ENCODE measurements at regions not wholly inside any gene's neighbourhood (a gene's known extent, or its start where the extent isn't known, plus 50 kb on each side); places are given as distances from the start of the nearest gene placed in this dataset.

- Histone ChIP-seq H3K9me3 (ENCODE audit: control insufficient read depth, insufficient read depth, low read length) (peaks cover under 1% of the 10 kb centered on the region; the same call in 1 of the 2 replicates), H2AK5ac (ENCODE audit: low read depth, low read length) (no peak overlapping the region), H3K4ac (ENCODE audit: low read depth, low read length) (no peak overlapping the region), H4K5ac (ENCODE audit: low read depth, low read length) (no peak overlapping the region), H3K4me1 (ENCODE audit: control insufficient read depth, insufficient read depth, low read length) (no peaks in the 10 kb centered on the region; the same call in 1 of the 2 replicates), H3K4me3 (ENCODE audit: insufficient read depth, low read depth, low read length) (no peak overlapping the region), H4K8ac (ENCODE audit: low read depth in 2 of 2, low read length in 2 of 2) (no peak overlapping the region), H3K9me1 (ENCODE audit: insufficient read depth, low read length) (no peaks in the 10 kb centered on the region), H3K23ac (ENCODE audit: low read depth, low read length) (no peak overlapping the region), H4K20me1 (ENCODE audit: insufficient read depth, low read length) (no peaks in the 10 kb centered on the region; the same call in 1 of the 2 replicates), H3K27ac (ENCODE audit: insufficient read depth, low read length) (no peak overlapping the region), H2BK120ac (ENCODE audit: low read depth, low read length) (no peak overlapping the region), H3K27me3 (ENCODE audit: control insufficient read depth, insufficient read depth, low read length) (peaks cover 47% of the 10 kb centered on the region), H2AK9ac (replicated peaks; ENCODE audit: low read depth, low read length, poor library complexity) (no peak overlapping the region), H3K36me3 (ENCODE audit: control insufficient read depth, insufficient read depth, low read length) (no peaks in the 10 kb centered on the region), H3K79me1 (ENCODE audit: low read depth in 1 of 2, low read length in 2 of 2) (no peaks in the 10 kb centered on the region), H3K14ac (replicated peaks; ENCODE audit: low read depth, low read length) (no peak overlapping the region), H2BK15ac (ENCODE audit: low read depth, low read length) (no peak overlapping the region), H2BK20ac (ENCODE audit: low read depth, low read length) (no peak overlapping the region), H2AFZ (replicated peaks; ENCODE audit: low read length, poor library complexity) (no peak overlapping the region), H2BK5ac (ENCODE audit: low read depth, low read length, poor library complexity, severe bottlenecking) (no peak overlapping the region), H4K91ac (ENCODE audit: insufficient read depth, low read depth, low read length) (no peak overlapping the region), H3K4me2 (ENCODE audit: low read depth, low read length) (no peak overlapping the region), H3K18ac (ENCODE audit: low read depth, low read length) (no peak overlapping the region), H3K56ac (ENCODE audit: extremely low read depth, insufficient read depth, low read length) (no peak overlapping the region), H3K9ac (ENCODE audit: low read depth, low read length) (no peak overlapping the region)
- TF ChIP-seq CHD1 (IDR thresholded peaks at IDR 0.05; ENCODE audit: low read depth, low read length): no peak
- TF ChIP-seq SMC3 (IDR thresholded peaks at IDR 0.05; ENCODE audit: low read depth, low read length): no peak
- no peak for TF ChIP-seq BHLHE40 (IDR thresholded peaks at IDR 0.05; ENCODE audit: low read depth, low read length)
- TF ChIP-seq MXI1 (IDR thresholded peaks at IDR 0.05; ENCODE audit: borderline replicate concordance, low read depth, low read length): no peak
- no peak for TF ChIP-seq CTCF (conservative IDR thresholded peaks at IDR 0.05; ENCODE audit: low read depth, low read length)
- TF ChIP-seq RFX5 (IDR thresholded peaks at IDR 0.05; ENCODE audit: low read depth, low read length): no peak
- no peak for TF ChIP-seq RCOR1 (IDR thresholded peaks at IDR 0.05; ENCODE audit: insufficient replicate concordance, low read length)
- no peak for TF ChIP-seq NFE2L2 (IDR thresholded peaks at IDR 0.05; ENCODE audit: low read depth, low read length)
- TF ChIP-seq CEBPB (IDR thresholded peaks at IDR 0.05; ENCODE audit: low read depth, low read length): no peak
- TF ChIP-seq RAD21 (IDR thresholded peaks at IDR 0.05; ENCODE audit: low read length): no peak
- no peak for TF ChIP-seq POLR2A (IDR thresholded peaks at IDR 0.05; ENCODE audit: low read depth, low read length)
- no peak for TF ChIP-seq MAZ (IDR thresholded peaks at IDR 0.05; ENCODE audit: borderline replicate concordance, low read depth, low read length)
- no peak for TF ChIP-seq MAFK (IDR thresholded peaks at IDR 0.05; ENCODE audit: low read depth, low read length)
- TF ChIP-seq, protein P1, sequence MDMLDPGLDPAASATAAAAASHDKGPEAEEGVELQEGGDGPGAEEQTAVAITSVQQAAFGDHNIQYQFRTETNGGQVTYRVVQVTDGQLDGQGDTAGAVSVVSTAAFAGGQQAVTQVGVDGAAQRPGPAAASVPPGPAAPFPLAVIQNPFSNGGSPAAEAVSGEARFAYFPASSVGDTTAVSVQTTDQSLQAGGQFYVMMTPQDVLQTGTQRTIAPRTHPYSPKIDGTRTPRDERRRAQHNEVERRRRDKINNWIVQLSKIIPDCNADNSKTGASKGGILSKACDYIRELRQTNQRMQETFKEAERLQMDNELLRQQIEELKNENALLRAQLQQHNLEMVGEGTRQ (IDR thresholded peaks at IDR 0.05; ENCODE audit: low read depth, low read length): no peak
- TF ChIP-seq FOS (IDR thresholded peaks at IDR 0.05; ENCODE audit: low read depth, low read length): no peak
- no peak for TF ChIP-seq ELK1 (IDR thresholded peaks at IDR 0.05; ENCODE audit: borderline replicate concordance, low read depth, low read length)
- CTCF ChIA-PET: no interaction called here
- intact Hi-C loops (cut with micrococcal nuclease): no loop called here
- no CpG with 5 or more reads among the region's 6 CpGs for WGBS, 2 experiments (ENCODE audit: extremely low coverage in 2 of 2, insufficient read length in 1 of 2)
- dilution Hi-C loops (cut with HindIII; ENCODE audit: low sequenced_read_pairs, unreplicated experiment): no loop called here
- in situ Hi-C loops (cut with MboI; ENCODE audit: low sequenced_read_pairs): no loop called here
- ATAC-seq (ENCODE audit: low read depth) (no peak), DNase-seq (no peak)
- POLR2A ChIA-PET (ENCODE audit: unreplicated experiment): no interaction called here
- no TSS peak for BruUV-seq (replicated peaks)
Observed at GRCh38 chr10:100651916-100652315, 93.5 kb upstream of the PAX2 start.
